K562 (cell line): ENCODE measurements at regions not wholly inside any gene's neighbourhood (a gene's known extent, or its start where the extent isn't known, plus 50 kb on each side); places are given as distances from the start of the nearest gene placed in this dataset.

Experiments
- ATAC-seq: fragments of 200-7000 bp; cut with Tn5 transposase; 3 replicates; pipeline ENCODE4 v1.9.1; 2020; ENCODE audit warnings: moderate library complexity
- BruUV-seq: library from RNA; stranded (reverse); fragments of 400-500 nt; replicated peaks from 2 replicates; lab custom pipeline; 2021; lab: Mats Ljungman, UMichigan
- CTCF ChIA-PET: fragments of 300-600 bp; formaldehyde crosslinking; extraction: SDS; loops from one replicate; lab custom pipeline; 2021; ENCODE audit warnings: low intra/inter-chr PET ratio; lab: Yijun Ruan, JAX
- POLR2A ChIA-PET: fragments of 300-600, 350-650 bp; sonication (Branson Sonifier 250); formaldehyde crosslinking; extraction: SDS; loops from one replicate; lab custom pipeline; 2021; ENCODE audit warnings: antibody characterized with exemption, inconsistent platforms; lab: Yijun Ruan, JAX
- DNase-seq, 4 experiments: peaks; one replicate each; pipeline versions ENCODE4 v3.0.0 to v3.0.0-alpha.2; 2011 to 2018; ENCODE audit warnings: low spot score in 3 of 4, mixed read lengths in 3 of 4; ENCODE audit errors: extremely low read depth in 1 of 4
- FAIRE-seq: peaks from 2 replicates; lab custom pipeline; 2011; peaks lifted over from hg19 to GRCh38; lab: Jason Lieb, UNC
- H2AFZ ChIP-seq: 2 replicates; pipeline ENCODE4 v1.6.0; 2011; ENCODE audit warnings: low read depth, low read length, control low read depth, inconsistent platforms
- H3K27ac ChIP-seq: fragments of 200-600 bp; 3 replicates; pipeline ENCODE4 v1.8.0; 2011; ENCODE audit warnings: low read depth, mild to moderate bottlenecking, control low read depth, inconsistent platforms, low read length, moderate library complexity, mixed read lengths; ENCODE audit errors: extremely low read depth
- H3K27me3 ChIP-seq, 2 experiments: fragments of 300-600 bp in 1 of 2; 2 replicates in 1 of 2; 3 replicates in 1 of 2; pipeline versions ENCODE4 v1.6.0 to v1.8.0; 2011; ENCODE audit warnings: inconsistent platforms in 2 of 2, low read length in 2 of 2, mild to moderate bottlenecking in 1 of 2, mixed read lengths in 1 of 2, moderate library complexity in 1 of 2; ENCODE audit not compliant: control insufficient read depth in 2 of 2, insufficient read depth in 2 of 2
- H3K36me3 ChIP-seq: fragments of 300-600 bp; 3 replicates; pipeline ENCODE4 v1.8.0; 2011; ENCODE audit warnings: mild to moderate bottlenecking, low read length, inconsistent platforms; ENCODE audit not compliant: control insufficient read depth, insufficient read depth
- H3K4me1 ChIP-seq, 2 experiments: fragments of 200-600 bp in 1 of 2; replicated peaks in 1 of 2; 2 replicates in 1 of 2; 3 replicates in 1 of 2; pipeline versions ENCODE4 v1.5.1 to v1.8.0; 2011; ENCODE audit warnings: inconsistent platforms in 2 of 2, low read length in 2 of 2, mild to moderate bottlenecking in 1 of 2, mixed read lengths in 1 of 2, moderate library complexity in 1 of 2; ENCODE audit not compliant: control insufficient read depth in 2 of 2, insufficient read depth in 2 of 2
- H3K4me2 ChIP-seq: 2 replicates; pipeline ENCODE4 v1.6.1; 2011; ENCODE audit warnings: low read length, control low read depth, inconsistent platforms, mixed read lengths; ENCODE audit not compliant: insufficient read depth
- H3K4me3 ChIP-seq: fragments of 200-600 bp; sonication (generic), shearing (Covaris generic); 2 replicates; pipeline ENCODE4 v1.5.1; 2016; ENCODE audit warnings: control low read depth, inconsistent platforms
- H3K79me2 ChIP-seq: fragments of 200-600 bp; 3 replicates; pipeline ENCODE4 v1.8.0; 2011; ENCODE audit warnings: low read length, inconsistent platforms; ENCODE audit not compliant: control insufficient read depth, insufficient read depth
- H3K9ac ChIP-seq, 2 experiments: 2 replicates each; pipeline versions ENCODE4 v1.6.0 to v1.6.1; 2011; ENCODE audit warnings: low read depth in 2 of 2, low read length in 2 of 2, control low read depth in 1 of 2, inconsistent platforms in 1 of 2, mild to moderate bottlenecking in 1 of 2, mixed read lengths in 1 of 2; ENCODE audit not compliant: insufficient read depth in 1 of 2
- H3K9me1 ChIP-seq: one replicate; pipeline ENCODE4 v1.6.0; 2011; ENCODE audit warnings: inconsistent platforms, mild to moderate bottlenecking, low read length, moderate library complexity; ENCODE audit not compliant: control insufficient read depth, insufficient read depth
- H3K9me3 ChIP-seq: replicated peaks from 2 replicates; pipeline ENCODE4 v1.5.1; 2011; ENCODE audit warnings: low read depth, low read length, inconsistent platforms; ENCODE audit not compliant: control insufficient read depth, insufficient read depth
- H4K20me1 ChIP-seq: replicated peaks from 2 replicates; pipeline ENCODE4 v1.6.1; 2011; ENCODE audit warnings: low read length, inconsistent platforms, mixed read lengths; ENCODE audit not compliant: control insufficient read depth, insufficient read depth
- ATF2 ChIP-seq: sonication (generic); formaldehyde crosslinking; IDR thresholded peaks from 2 replicates; pipeline ENCODE4 v1.8.1; 2022; ENCODE audit warnings: missing genetic modification reagents
- BCOR ChIP-seq: fragments of 450-650 bp; IDR thresholded peaks from 2 replicates; pipeline ENCODE4 v1.6.1; 2016
- CREB3L1 ChIP-seq: fragments of 450-650 bp; IDR thresholded peaks from 2 replicates; pipeline ENCODE4 v1.6.1; 2014; ENCODE audit warnings: low read depth, mild to moderate bottlenecking, moderate library complexity, borderline replicate concordance
- MXD1 ChIP-seq: fragments of 250-450 bp; sonication (Bioruptor Pico); IDR thresholded peaks from 2 replicates; pipeline ENCODE4 v1.8.0; 2021; ENCODE audit warnings: borderline replicate concordance, mild to moderate bottlenecking, moderate library complexity; ENCODE audit not compliant: poor library complexity, severe bottlenecking
- NCOA6 ChIP-seq: fragments of 450-650 bp; IDR thresholded peaks from 2 replicates; pipeline ENCODE4 v1.6.1; 2017; ENCODE audit warnings: mild to moderate bottlenecking
- NFIC ChIP-seq: fragments of 450-650 bp; IDR thresholded peaks from 2 replicates; pipeline ENCODE4 v1.6.1; 2017; ENCODE audit warnings: mild to moderate bottlenecking, inconsistent platforms
- SMARCA4 ChIP-seq: fragments of 450-650 bp; IDR thresholded peaks from 2 replicates; pipeline ENCODE4 v1.6.1; 2016
- STAT5B ChIP-seq: fragments of 250-450 bp; sonication (Bioruptor Pico); IDR thresholded peaks from 2 replicates; pipeline ENCODE4 v1.8.0; 2021; ENCODE audit warnings: mild to moderate bottlenecking, inconsistent platforms
- THRA ChIP-seq: fragments of 450-650 bp; IDR thresholded peaks from 2 replicates; pipeline ENCODE4 v1.6.1; 2017; ENCODE audit warnings: mild to moderate bottlenecking, moderate library complexity
- ZNF445 ChIP-seq: fragments of 250-450 bp; sonication (Bioruptor Pico); IDR thresholded peaks from 2 replicates; pipeline ENCODE4 v1.4.0; 2020; ENCODE audit warnings: low read depth, mild to moderate bottlenecking, moderate library complexity
- ZNF583 ChIP-seq: fragments of 250-450 bp; sonication (Bioruptor Pico); IDR thresholded peaks from 2 replicates; pipeline ENCODE4 v1.4.0; 2020
- ZNF589 ChIP-seq: fragments of 200-800 bp; sonication (Bioruptor generic); IDR thresholded peaks from 2 replicates; pipeline ENCODE4 v1.6.1; 2016; ENCODE audit warnings: low read depth, missing genetic modification characterization, missing compliant biosample characterization
- WGBS: fragments of 100-300 bp; shearing (Covaris generic); methylation state at CpG from one replicate; pipeline ENCODE4 v1.1.6; 2016; ENCODE audit warnings: low coverage, mixed read lengths; ENCODE audit not compliant: insufficient coverage; ENCODE audit errors: missing lambda C conversion rate; 5-methylcytosine and 5-hydroxymethylcytosine counted together
- in situ Hi-C: fragments of 300-500 bp; cut with MboI; formaldehyde crosslinking; loops from 4 replicates; pipeline ENCODE4 v1.15.0; 2018; ENCODE audit warnings: inconsistent platforms, mixed read lengths
- intact Hi-C: fragments of 100-400 bp; cut with micrococcal nuclease; formaldehyde crosslinking; loops from 2 replicates; pipeline ENCODE4 v1.14.2; 2022

- no peaks in the 10 kb centered on the region for H3K9me1 ChIP-seq
- CTCF ChIA-PET = no interaction called here
- no peaks in the 10 kb centered on the region for H3K4me1 ChIP-seq
- FAIRE-seq = no peak
- no peak overlapping the region for H3K9ac ChIP-seq
- H3K27ac ChIP-seq = no peak overlapping the region
- in situ Hi-C loops = no loop called here
- no peak for ATAC-seq
- H4K20me1 ChIP-seq = no peaks in the 10 kb centered on the region
- TF ChIP-seq NFIC (peak; percentile 22; the same call in 1 of the 2 replicates), MXD1 (CRISPR knock-in tag) (no peak)
- BruUV-seq = no TSS peak
- intact Hi-C loops = no loop called here
- no peak overlapping the region for H2AFZ ChIP-seq
- POLR2A ChIA-PET = no interaction called here
- no peak overlapping the region for H3K4me3 ChIP-seq
- H3K4me2 ChIP-seq = no peak overlapping the region
- no peaks in the 10 kb centered on the region for H3K79me2 ChIP-seq
- DNase-seq = no peak
- no peaks in the 10 kb centered on the region for H3K9me3 ChIP-seq
- no peaks in the 10 kb centered on the region for H3K36me3 ChIP-seq
- H3K27me3 ChIP-seq = no peaks in the 10 kb centered on the region
- WGBS = 11% methylated on average over 3 of the region's 3 CpGs
Observed at GRCh38 chr5:99765011-99765410, 770.2 kb upstream of the FAM174A start.

- Histone ChIP-seq H3K4me3 (no peak overlapping the region), H3K27me3 (no peaks in the 10 kb centered on the region), H3K79me2 (no peaks in the 10 kb centered on the region), H3K9me3 (no peaks in the 10 kb centered on the region), H4K20me1 (no peaks in the 10 kb centered on the region), H3K4me2 (no peak overlapping the region), H3K4me1 (no peaks in the 10 kb centered on the region), H3K9ac (no peak overlapping the region), H3K36me3 (no peaks in the 10 kb centered on the region), H3K27ac (no peak overlapping the region), H2AFZ (no peak overlapping the region), H3K9me1 (no peaks in the 10 kb centered on the region)
- CTCF ChIA-PET = no interaction called here
- no peak for FAIRE-seq
- no peak for ATAC-seq
- WGBS = 0% methylated on average over 11 of the region's 11 CpGs
- POLR2A ChIA-PET = no interaction called here
- in situ Hi-C loops = no loop called here
- BruUV-seq = no TSS peak
- intact Hi-C loops = no loop called here
- no peak for DNase-seq
- TF ChIP-seq ZNF589 (CRISPR knock-in tag) = no peak
- TF ChIP-seq NCOA6 = no peak
- TF ChIP-seq THRA = no peak
- no peak for TF ChIP-seq CREB3L1
- TF ChIP-seq SMARCA4 = no peak
- TF ChIP-seq ATF2 = no peak
- TF ChIP-seq ZNF445 (CRISPR knock-in tag) = no peak
- no peak for TF ChIP-seq ZNF583 (CRISPR knock-in tag)
- no peak for TF ChIP-seq BCOR
- TF ChIP-seq STAT5B (CRISPR knock-in tag) = no peak
Observed at GRCh38 chr5:99763021-99763774, 772.0 kb upstream of the FAM174A start.
